OCI-LY3 (cell line): ENCODE measurements at regions not wholly inside any gene's neighbourhood (a gene's known extent, or its start where the extent isn't known, plus 50 kb on each side); places are given as distances from the start of the nearest gene placed in this dataset.
"Not testable (repeated sequence)": the region's sequence is repeated elsewhere in the genome, so short reads cannot be mapped to it uniquely, and the experiment has no call there.

Source experiments
- H2AFZ ChIP-seq: fragments of 200-600, 300-600 bp; shearing (Covaris generic); 2 replicates; pipeline ENCODE4 v1.6.0; 2014; ENCODE audit warnings: antibody characterized with exemption, low read depth, low read length
- H3K27ac ChIP-seq: fragments of 200-600, 300-600 bp; sonication (generic); 2 replicates; pipeline ENCODE4 v1.5.1; 2014; ENCODE audit warnings: mild to moderate bottlenecking, low read length, moderate library complexity, mixed read lengths
- H3K27me3 ChIP-seq: fragments of 200-600, 300-600 bp; sonication (generic); 2 replicates; pipeline ENCODE4 v1.6.1; 2014; ENCODE audit warnings: low read depth, low read length, mixed read lengths
- H3K36me3 ChIP-seq: fragments of 200-600, 300-600 bp; sonication (generic); replicated peaks from 2 replicates; pipeline ENCODE3; 2014; ENCODE audit warnings: low read depth, low read length, mixed read lengths
- H3K4me1 ChIP-seq: fragments of 300-600, 200-600 bp; sonication (generic); 2 replicates; pipeline ENCODE4 v1.6.1; 2014; ENCODE audit warnings: low read length, mixed read lengths
- H3K4me2 ChIP-seq: fragments of 200-600, 300-600 bp; sonication (generic); 2 replicates; pipeline ENCODE4 v1.6.1; 2014; ENCODE audit warnings: low read length, mixed read lengths
- H3K4me3 ChIP-seq: fragments of 300-600, 200-600 bp; sonication (generic); 2 replicates; pipeline ENCODE4 v1.5.1; 2014; ENCODE audit warnings: antibody characterized with exemption, mild to moderate bottlenecking, low read length, moderate library complexity
- H3K79me2 ChIP-seq: fragments of 300-600, 200-600 bp; shearing (Covaris generic); 2 replicates; pipeline ENCODE4 v1.6.1; 2014; ENCODE audit warnings: mild to moderate bottlenecking, low read length, mixed read lengths
- H3K9ac ChIP-seq: fragments of 300-600, 200-600 bp; shearing (Covaris generic); 2 replicates; pipeline ENCODE4 v1.6.0; 2014; ENCODE audit warnings: mild to moderate bottlenecking, low read length, moderate library complexity
- H3K9me3 ChIP-seq: fragments of 200-600, 300-600 bp; shearing (Covaris generic); 2 replicates; pipeline ENCODE4 v1.6.1; 2014; ENCODE audit warnings: low read length, mixed read lengths; ENCODE audit not compliant: insufficient read depth
- H4K20me1 ChIP-seq: fragments of 200-600, 300-600 bp; sonication (generic); 2 replicates; pipeline ENCODE4 v1.6.1; 2016; ENCODE audit warnings: low read length, mixed read lengths; ENCODE audit not compliant: insufficient read depth
- EZH2phosphoT487 ChIP-seq: fragments of 200-600 bp; shearing (Covaris generic); IDR thresholded peaks from 2 replicates; pipeline ENCODE4 v1.6.1; 2018; ENCODE audit warnings: antibody characterized with exemption, mixed run types, low read depth
- TF ChIP-seq, protein P1 (sequence below): fragments of 200-600, 300-600 bp; sonication (generic); IDR thresholded peaks from 2 replicates; pipeline ENCODE4 v1.5.1; 2014; ENCODE audit warnings: antibody characterized with exemption, low read length, low read depth

DNA sequence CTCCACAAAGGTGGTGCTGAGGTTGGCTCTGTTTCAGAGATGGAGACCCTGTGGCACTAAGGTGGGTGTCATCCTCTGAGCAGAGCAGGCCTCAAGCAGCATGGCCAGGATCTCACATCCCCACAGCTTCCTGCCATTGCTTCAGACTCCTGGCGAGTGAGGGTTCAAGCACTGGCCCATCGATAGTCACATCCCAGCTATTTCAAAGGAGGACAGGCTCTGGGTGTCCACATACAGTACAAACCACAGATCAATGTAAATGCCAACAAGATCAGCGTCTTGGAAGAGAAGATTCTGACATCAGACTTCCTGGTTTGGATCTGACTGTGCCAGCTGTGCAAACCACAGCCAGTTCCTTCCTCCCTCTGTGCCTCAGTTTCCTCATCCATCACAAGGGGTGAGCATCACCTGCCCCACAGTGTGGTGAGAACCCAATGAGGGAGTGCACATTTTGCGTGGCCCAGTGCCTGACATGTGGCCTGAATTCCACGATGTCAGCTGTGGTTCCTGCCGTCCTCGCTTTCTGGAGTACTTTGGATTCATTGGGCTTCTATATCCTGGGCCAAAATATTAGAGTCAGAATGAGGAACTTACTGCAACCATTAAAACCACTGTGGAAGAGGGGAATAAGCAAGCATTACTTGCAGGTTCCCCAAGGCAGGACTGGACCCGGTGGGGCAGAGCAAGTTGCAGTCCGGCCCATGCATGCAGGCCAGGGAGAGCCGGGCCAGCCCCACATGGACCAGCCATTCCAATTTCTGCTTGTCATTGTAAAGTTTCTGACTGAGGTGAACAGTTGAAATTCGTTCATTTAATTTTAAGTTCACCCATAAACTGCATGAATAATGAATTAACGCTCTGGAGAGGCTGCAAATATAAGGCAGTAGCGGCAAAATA lies 236.0 kb downstream of the TTLL2 start:
- H3K36me3 ChIP-seq = no peaks in the 10 kb centered on the region
- 0 out of 2 replicates have a peak, but pooled peaks cover 2% of the 10 kb centered on the region for H3K4me1 ChIP-seq
- no peaks in the 10 kb centered on the region for H3K9me3 ChIP-seq
- no peaks in the 10 kb centered on the region for H4K20me1 ChIP-seq
- no peak for TF ChIP-seq EZH2phosphoT487
- TF ChIP-seq, protein P1, sequence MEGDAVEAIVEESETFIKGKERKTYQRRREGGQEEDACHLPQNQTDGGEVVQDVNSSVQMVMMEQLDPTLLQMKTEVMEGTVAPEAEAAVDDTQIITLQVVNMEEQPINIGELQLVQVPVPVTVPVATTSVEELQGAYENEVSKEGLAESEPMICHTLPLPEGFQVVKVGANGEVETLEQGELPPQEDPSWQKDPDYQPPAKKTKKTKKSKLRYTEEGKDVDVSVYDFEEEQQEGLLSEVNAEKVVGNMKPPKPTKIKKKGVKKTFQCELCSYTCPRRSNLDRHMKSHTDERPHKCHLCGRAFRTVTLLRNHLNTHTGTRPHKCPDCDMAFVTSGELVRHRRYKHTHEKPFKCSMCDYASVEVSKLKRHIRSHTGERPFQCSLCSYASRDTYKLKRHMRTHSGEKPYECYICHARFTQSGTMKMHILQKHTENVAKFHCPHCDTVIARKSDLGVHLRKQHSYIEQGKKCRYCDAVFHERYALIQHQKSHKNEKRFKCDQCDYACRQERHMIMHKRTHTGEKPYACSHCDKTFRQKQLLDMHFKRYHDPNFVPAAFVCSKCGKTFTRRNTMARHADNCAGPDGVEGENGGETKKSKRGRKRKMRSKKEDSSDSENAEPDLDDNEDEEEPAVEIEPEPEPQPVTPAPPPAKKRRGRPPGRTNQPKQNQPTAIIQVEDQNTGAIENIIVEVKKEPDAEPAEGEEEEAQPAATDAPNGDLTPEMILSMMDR = no peak
- no peak overlapping the region for H3K4me2 ChIP-seq
- H3K27ac ChIP-seq = no peak overlapping the region
- H3K4me3 ChIP-seq = no peak overlapping the region
- no peak overlapping the region for H2AFZ ChIP-seq
- no peaks in the 10 kb centered on the region for H3K27me3 ChIP-seq
- no peak overlapping the region for H3K9ac ChIP-seq
- no peaks in the 10 kb centered on the region for H3K79me2 ChIP-seq

DNA sequence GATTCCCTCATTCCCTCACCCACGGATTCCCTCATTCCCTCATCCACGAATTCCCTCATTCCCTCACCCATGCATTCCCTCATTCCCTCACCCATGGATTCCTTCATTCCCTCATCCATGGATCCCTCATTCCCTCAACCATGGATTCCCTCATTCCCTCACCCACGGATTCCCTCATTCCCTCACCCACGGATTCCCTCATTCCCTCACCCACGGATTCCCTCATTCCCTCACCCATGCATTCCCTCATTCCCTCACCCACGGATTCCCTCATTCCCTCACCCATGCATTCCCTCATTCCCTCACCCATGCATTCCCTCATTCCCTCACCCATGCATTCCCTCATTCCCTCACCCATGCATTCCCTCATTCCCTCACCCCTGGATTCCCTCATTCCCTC lies 238.0 kb downstream of the TTLL2 start:
- not testable (repeated sequence) for H2AFZ ChIP-seq, H3K4me2 ChIP-seq, H3K79me2 ChIP-seq, H3K27me3 ChIP-seq, H3K9me3 ChIP-seq, H3K4me3 ChIP-seq, H3K36me3 ChIP-seq, H3K9ac ChIP-seq, H3K27ac ChIP-seq, H3K4me1 ChIP-seq, H4K20me1 ChIP-seq

DNA sequence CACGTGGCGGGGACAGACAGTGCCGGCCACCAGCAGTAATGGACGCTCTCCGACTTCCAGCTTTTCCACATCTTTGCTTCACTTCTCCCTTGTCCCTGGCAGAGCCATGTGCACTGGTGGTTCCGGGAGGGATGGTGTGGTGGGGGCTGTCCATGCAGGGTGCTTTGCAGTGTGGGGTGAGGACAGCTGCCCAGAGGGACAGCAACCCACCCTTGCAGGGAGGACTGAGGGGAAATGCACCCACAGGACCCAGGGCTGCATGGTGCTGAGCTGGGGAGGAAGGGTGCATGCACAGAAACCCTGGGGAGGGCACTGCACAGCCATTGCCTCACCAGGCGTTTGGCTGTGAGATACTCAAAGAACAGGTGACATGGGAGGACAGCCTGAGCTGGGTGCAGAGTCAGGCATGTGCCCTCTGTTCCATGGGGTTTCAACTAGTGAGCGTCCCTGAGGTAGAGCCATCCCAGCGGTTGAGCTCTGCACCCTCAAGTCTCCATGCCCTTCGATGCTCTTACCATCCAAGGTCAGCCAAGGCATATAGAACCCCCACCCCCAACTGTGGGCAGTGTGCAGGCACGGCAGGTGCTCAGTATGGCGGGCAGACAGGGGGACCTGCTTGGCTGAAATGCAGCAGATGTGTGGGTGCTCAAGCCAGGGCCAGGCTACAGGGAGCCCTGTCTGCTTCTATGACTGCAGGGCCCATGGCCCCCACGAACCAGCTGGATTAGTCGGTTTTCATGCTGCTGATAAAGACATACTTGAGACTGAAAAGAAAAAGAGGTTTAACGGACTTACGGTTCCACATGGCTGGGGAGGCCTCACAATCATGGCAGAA lies 239.7 kb downstream of the TTLL2 start:
- Histone ChIP-seq H3K4me2 (no peak overlapping the region), H2AFZ (no peak overlapping the region), H3K9ac (no peak overlapping the region), H3K27ac (no peak overlapping the region), H3K4me3 (no peak overlapping the region), H3K27me3 (no peaks in the 10 kb centered on the region), H3K36me3 (no peaks in the 10 kb centered on the region), H3K4me1 (0 out of 2 replicates have a peak, but pooled peaks cover 2% of the 10 kb centered on the region), H3K79me2 (no peaks in the 10 kb centered on the region), H3K9me3 (no peaks in the 10 kb centered on the region), H4K20me1 (no peaks in the 10 kb centered on the region)
- TF ChIP-seq, protein P1 = no peak
- TF ChIP-seq EZH2phosphoT487 = no peak

GRCh38 chr6:167565388-167565787 lies 240.5 kb downstream of the TTLL2 start:
- Histone ChIP-seq H3K9me3 (no peaks in the 10 kb centered on the region), H4K20me1 (no peaks in the 10 kb centered on the region), H3K27ac (no peak overlapping the region), H3K27me3 (no peaks in the 10 kb centered on the region), H3K79me2 (no peaks in the 10 kb centered on the region), H2AFZ (no peak overlapping the region), H3K4me2 (no peak overlapping the region), H3K4me3 (no peak overlapping the region), H3K9ac (no peak overlapping the region), H3K36me3 (no peaks in the 10 kb centered on the region), H3K4me1 (0 out of 2 replicates have a peak, but pooled peaks cover 2% of the 10 kb centered on the region)
- TF ChIP-seq, protein P1 = no peak
- TF ChIP-seq EZH2phosphoT487 = no peak
